ENCODE measurements at regions not wholly inside any gene's neighbourhood (a gene's known extent, or its start where the extent isn't known, plus 50 kb on each side); places are given as distances from the start of the nearest gene placed in this dataset.

DNA sequence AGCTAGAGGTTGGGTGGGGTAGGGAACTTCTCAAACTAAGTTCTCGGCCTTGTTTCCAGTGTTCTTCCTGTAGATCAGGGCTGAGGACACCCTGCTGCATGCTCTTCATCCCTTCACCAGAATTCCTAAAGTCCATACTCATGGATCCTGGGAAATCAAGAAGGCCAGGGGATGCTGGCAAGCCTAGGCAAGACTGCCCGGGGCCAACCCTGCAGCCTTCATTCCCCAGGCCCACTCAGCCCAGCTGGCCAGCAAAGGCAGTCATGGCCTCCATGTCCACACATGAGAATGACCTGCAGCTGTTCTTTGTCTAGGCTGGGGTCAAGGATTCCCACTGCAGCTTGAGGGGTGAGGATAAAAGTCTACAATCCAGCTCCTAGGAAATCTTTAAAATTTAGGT lies 109.3 kb upstream of the ETV6 start:
- TF ChIP-seq SMARCC2 (IDR thresholded peaks at IDR 0.05; ENCODE audit: low read depth): no peak
- no peak for TF ChIP-seq CBX2 (IDR thresholded peaks at IDR 0.05; ENCODE audit: insufficient read depth, low read length, poor library complexity, severe bottlenecking)
- no peak for TF ChIP-seq RFX5 (IDR thresholded peaks at IDR 0.05; ENCODE audit: low read depth, low read length)
- TF ChIP-seq CTCF (IDR thresholded peaks at IDR 0.05 in 2 of 3, conservative IDR thresholded peaks at IDR 0.05 in 1 of 3; ENCODE audit: insufficient read depth in 2 of 3, low read depth in 1 of 3, low read length in 3 of 3): no peak
- no peak for TF ChIP-seq ZNF197 (CRISPR knock-in tag; IDR thresholded peaks at IDR 0.05; ENCODE audit: low read depth)
- no peak for TF ChIP-seq POLR2AphosphoS5 (IDR thresholded peaks at IDR 0.05; ENCODE audit: control insufficient read depth, insufficient read depth, low read depth, low read length)
- TF ChIP-seq MAX (CRISPR knock-in tag; IDR thresholded peaks at IDR 0.05): no peak
- TF ChIP-seq MXI1 (IDR thresholded peaks at IDR 0.05; ENCODE audit: low read depth, low read length): no peak
- TF ChIP-seq YY1 (IDR thresholded peaks at IDR 0.05; ENCODE audit: borderline replicate concordance in 1 of 3, control insufficient read depth in 1 of 3, extremely low read depth in 1 of 3, insufficient read depth in 3 of 3, insufficient read length in 1 of 3, insufficient replicate concordance in 2 of 3, low read depth in 1 of 3, low read length in 2 of 3): no peak
- TF ChIP-seq SMAD4 (CRISPR knock-in tag; conservative IDR thresholded peaks at IDR 0.05): no peak
- no peak for TF ChIP-seq GABPA (tag; conservative IDR thresholded peaks at IDR 0.05; ENCODE audit: low read depth)

All from K562 (cell line).